ENCODE measurements at regions not wholly inside any gene's neighbourhood (a gene's known extent, or its start where the extent isn't known, plus 50 kb on each side); places are given as distances from the start of the nearest gene placed in this dataset.

DNA sequence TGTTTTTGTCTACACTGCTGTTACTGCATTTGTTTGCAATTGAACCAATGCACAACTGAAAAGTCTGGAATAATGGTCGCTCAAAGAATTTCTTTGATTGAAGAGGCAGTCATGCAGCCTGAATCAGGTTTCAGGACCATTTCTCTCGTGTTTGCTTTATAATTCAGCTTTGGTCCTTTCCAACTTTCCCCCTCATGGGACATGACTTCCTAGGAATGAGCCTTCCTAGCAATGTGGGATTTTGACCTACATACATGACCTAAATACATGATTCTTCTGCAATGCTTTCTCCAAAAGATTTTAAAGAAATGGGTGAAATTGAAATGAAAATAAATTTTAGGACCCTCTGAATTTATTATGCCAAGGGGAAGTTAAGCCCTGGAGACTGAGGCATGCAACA, 197.4 kb downstream of the MREG start:
- TF ChIP-seq CBFB (CRISPR knock-in tag; IDR thresholded peaks at IDR 0.05; ENCODE audit: low read depth) (no peak), SMAD3 (CRISPR knock-in tag; IDR thresholded peaks at IDR 0.05; ENCODE audit: borderline replicate concordance) (no peak)
- 0 out of 2 replicates have a peak, but pooled peaks cover 5% of the 10 kb centered on the region for H3K4me1 Mint-ChIP-seq
- ATAC-seq (no peak), DNase-seq (ENCODE audit: low spot score) (no peak)
- ChIA-PET POLR2A (no interaction called here), CTCF (interaction anchor here (2.6 kb wide), 1 partner anchor 13 kb away, joined by 12 read pairs; no protein-coding TSS in a partner anchor)
- no peak overlapping the region for H3K27ac Mint-ChIP-seq
- H3K27me3 Mint-ChIP-seq (ENCODE audit: low read depth): no peaks in the 10 kb centered on the region; the same call in 1 of the 2 replicates
- H3K36me3 Mint-ChIP-seq: peaks cover 17% of the 10 kb centered on the region
- peaks cover 24% of the 10 kb centered on the region for H3K9me3 Mint-ChIP-seq
- H3K4me3 Mint-ChIP-seq: no peak overlapping the region

DNA sequence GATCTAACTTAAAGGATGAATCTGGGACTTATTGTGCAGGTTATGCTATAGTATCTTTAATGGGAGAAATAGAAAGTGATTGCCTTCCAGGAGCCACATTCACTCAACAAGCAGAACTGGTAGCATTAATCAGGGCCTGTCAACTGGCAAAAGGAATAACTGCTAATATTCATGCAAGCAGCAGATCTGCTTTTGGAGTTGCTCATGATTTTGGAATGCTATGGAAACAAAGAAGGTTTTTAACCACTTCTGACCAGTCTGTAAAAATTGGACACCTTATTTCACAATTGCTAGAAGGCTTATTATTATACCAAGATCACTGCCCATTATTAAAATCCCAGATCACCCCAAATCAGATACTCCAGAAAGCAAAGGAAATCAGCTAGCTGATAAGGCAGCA, 200.4 kb downstream of the MREG start:
- no peak for DNase-seq (ENCODE audit: low spot score)
- TF ChIP-seq NFE2L1 (CRISPR knock-in tag; IDR thresholded peaks at IDR 0.05) (no peak), JAZF1 (CRISPR knock-in tag; IDR thresholded peaks at IDR 0.05) (no peak), ZNF219 (CRISPR knock-in tag; IDR thresholded peaks at IDR 0.05; ENCODE audit: borderline replicate concordance) (no peak), IRF2 (CRISPR knock-in tag; IDR thresholded peaks at IDR 0.05; ENCODE audit: borderline replicate concordance, low read depth) (no peak), NFYB (CRISPR knock-in tag; conservative IDR thresholded peaks at IDR 0.05; ENCODE audit: low read depth) (no peak), JUN (CRISPR knock-in tag; IDR thresholded peaks at IDR 0.05) (no peak), ZNF671 (CRISPR knock-in tag; IDR thresholded peaks at IDR 0.05) (no peak), PRRX2 (CRISPR knock-in tag; IDR thresholded peaks at IDR 0.05) (no peak), TCF7 (CRISPR knock-in tag; IDR thresholded peaks at IDR 0.05; ENCODE audit: low read depth) (no peak), NR3C1 (CRISPR knock-in tag; conservative IDR thresholded peaks at IDR 0.05; ENCODE audit: low read depth) (no peak)
- TF ChIP-seq, protein P1, sequence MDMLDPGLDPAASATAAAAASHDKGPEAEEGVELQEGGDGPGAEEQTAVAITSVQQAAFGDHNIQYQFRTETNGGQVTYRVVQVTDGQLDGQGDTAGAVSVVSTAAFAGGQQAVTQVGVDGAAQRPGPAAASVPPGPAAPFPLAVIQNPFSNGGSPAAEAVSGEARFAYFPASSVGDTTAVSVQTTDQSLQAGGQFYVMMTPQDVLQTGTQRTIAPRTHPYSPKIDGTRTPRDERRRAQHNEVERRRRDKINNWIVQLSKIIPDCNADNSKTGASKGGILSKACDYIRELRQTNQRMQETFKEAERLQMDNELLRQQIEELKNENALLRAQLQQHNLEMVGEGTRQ (CRISPR knock-in tag; IDR thresholded peaks at IDR 0.05): no peak
- TF ChIP-seq, protein P2, sequence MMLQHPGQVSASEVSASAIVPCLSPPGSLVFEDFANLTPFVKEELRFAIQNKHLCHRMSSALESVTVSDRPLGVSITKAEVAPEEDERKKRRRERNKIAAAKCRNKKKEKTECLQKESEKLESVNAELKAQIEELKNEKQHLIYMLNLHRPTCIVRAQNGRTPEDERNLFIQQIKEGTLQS (CRISPR knock-in tag; conservative IDR thresholded peaks at IDR 0.05): no peak
- TF ChIP-seq, protein P3, sequence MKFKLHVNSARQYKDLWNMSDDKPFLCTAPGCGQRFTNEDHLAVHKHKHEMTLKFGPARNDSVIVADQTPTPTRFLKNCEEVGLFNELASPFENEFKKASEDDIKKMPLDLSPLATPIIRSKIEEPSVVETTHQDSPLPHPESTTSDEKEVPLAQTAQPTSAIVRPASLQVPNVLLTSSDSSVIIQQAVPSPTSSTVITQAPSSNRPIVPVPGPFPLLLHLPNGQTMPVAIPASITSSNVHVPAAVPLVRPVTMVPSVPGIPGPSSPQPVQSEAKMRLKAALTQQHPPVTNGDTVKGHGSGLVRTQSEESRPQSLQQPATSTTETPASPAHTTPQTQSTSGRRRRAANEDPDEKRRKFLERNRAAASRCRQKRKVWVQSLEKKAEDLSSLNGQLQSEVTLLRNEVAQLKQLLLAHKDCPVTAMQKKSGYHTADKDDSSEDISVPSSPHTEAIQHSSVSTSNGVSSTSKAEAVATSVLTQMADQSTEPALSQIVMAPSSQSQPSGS (CRISPR knock-in tag; IDR thresholded peaks at IDR 0.05; ENCODE audit: borderline replicate concordance, low read depth): no peak
- TF ChIP-seq, protein P4, sequence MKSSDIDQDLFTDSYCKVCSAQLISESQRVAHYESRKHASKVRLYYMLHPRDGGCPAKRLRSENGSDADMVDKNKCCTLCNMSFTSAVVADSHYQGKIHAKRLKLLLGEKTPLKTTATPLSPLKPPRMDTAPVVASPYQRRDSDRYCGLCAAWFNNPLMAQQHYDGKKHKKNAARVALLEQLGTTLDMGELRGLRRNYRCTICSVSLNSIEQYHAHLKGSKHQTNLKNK (CRISPR knock-in tag; IDR thresholded peaks at IDR 0.05): no peak
- H3K27ac Mint-ChIP-seq: no peak overlapping the region
- H3K9me3 Mint-ChIP-seq: no peaks in the 10 kb centered on the region
- no peak for ATAC-seq
- H3K4me1 Mint-ChIP-seq: peaks cover 18% of the 10 kb centered on the region
- ChIA-PET POLR2A (no interaction called here), CTCF (interaction anchor here (0.7 kb wide), 1 partner anchor 15 kb away, joined by 3 read pairs; no protein-coding TSS in a partner anchor)
- H3K27me3 Mint-ChIP-seq (ENCODE audit: low read depth): no peaks in the 10 kb centered on the region
- H3K4me3 Mint-ChIP-seq: no peak overlapping the region
- H3K36me3 Mint-ChIP-seq: no peaks in the 10 kb centered on the region

DNA sequence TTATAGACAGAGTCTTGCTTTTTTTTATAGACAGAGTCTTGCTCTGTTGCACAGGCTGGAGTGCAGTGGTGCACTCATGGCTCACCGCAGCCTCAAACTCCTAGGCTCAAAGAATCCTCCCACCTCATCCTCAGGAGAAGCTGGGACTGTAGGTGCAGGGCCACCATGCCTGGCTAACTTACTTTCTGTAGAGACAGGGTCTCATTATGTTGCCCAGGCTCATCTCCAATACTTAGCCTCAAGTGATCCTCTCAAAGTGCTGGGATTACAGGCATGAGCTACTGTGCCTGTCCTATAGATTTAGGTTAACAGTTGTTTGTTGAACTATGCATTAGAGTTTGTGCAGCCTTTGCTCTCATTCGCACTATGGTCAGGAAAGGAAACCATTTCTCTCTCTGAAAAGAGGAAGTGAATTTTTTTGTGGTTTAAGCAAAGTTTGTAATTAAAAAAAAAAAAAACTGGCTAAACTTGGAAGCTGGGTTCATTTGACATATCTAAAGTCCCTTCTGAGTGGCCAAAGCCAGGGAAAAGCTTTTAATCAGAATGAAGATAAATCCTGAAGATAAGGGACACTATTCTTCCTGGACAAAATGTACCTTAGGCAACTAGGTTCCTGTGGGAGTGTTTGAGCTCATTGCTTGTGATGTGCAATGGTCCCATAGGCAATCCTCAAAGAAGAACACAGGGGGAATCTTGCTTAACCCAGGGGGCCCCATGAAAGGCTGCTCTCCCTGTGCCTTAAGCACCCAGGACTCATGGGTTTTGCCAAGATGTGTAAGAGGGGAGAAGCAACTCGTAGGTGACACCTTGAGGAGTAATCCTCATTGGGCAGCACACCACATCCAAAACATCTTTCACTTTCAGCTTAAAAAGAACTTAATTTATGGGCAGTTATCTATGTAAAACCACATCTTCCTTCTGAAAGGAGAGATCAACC, 201.7 kb downstream of the MREG start:
- Mint-ChIP-seq H3K27ac (no peak overlapping the region), H3K9me3 (no peaks in the 10 kb centered on the region), H3K36me3 (no peaks in the 10 kb centered on the region), H3K4me1 (peaks cover 19% of the 10 kb centered on the region), H3K4me3 (no peak overlapping the region), H3K27me3 (ENCODE audit: low read depth) (no peaks in the 10 kb centered on the region)
- ChIA-PET CTCF (interaction anchor here (1.8 kb wide), 1 partner anchor 17 kb away, joined by 7 read pairs; no protein-coding TSS in a partner anchor), POLR2A (interaction anchor here (0.5 to 0.7 kb wide), 2 partner anchors 29 to 102 kb away, joined by 3 read pairs; no protein-coding TSS in a partner anchor)
- DNase-seq (ENCODE audit: low spot score): no peak
- no peak for ATAC-seq
- TF ChIP-seq, protein P5, sequence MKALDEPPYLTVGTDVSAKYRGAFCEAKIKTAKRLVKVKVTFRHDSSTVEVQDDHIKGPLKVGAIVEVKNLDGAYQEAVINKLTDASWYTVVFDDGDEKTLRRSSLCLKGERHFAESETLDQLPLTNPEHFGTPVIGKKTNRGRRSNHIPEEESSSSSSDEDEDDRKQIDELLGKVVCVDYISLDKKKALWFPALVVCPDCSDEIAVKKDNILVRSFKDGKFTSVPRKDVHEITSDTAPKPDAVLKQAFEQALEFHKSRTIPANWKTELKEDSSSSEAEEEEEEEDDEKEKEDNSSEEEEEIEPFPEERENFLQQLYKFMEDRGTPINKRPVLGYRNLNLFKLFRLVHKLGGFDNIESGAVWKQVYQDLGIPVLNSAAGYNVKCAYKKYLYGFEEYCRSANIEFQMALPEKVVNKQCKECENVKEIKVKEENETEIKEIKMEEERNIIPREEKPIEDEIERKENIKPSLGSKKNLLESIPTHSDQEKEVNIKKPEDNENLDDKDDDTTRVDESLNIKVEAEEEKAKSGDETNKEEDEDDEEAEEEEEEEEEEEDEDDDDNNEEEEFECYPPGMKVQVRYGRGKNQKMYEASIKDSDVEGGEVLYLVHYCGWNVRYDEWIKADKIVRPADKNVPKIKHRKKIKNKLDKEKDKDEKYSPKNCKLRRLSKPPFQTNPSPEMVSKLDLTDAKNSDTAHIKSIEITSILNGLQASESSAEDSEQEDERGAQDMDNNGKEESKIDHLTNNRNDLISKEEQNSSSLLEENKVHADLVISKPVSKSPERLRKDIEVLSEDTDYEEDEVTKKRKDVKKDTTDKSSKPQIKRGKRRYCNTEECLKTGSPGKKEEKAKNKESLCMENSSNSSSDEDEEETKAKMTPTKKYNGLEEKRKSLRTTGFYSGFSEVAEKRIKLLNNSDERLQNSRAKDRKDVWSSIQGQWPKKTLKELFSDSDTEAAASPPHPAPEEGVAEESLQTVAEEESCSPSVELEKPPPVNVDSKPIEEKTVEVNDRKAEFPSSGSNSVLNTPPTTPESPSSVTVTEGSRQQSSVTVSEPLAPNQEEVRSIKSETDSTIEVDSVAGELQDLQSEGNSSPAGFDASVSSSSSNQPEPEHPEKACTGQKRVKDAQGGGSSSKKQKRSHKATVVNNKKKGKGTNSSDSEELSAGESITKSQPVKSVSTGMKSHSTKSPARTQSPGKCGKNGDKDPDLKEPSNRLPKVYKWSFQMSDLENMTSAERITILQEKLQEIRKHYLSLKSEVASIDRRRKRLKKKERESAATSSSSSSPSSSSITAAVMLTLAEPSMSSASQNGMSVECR (CRISPR knock-in tag; IDR thresholded peaks at IDR 0.05; ENCODE audit: borderline replicate concordance): no peak
- TF ChIP-seq, protein P6, sequence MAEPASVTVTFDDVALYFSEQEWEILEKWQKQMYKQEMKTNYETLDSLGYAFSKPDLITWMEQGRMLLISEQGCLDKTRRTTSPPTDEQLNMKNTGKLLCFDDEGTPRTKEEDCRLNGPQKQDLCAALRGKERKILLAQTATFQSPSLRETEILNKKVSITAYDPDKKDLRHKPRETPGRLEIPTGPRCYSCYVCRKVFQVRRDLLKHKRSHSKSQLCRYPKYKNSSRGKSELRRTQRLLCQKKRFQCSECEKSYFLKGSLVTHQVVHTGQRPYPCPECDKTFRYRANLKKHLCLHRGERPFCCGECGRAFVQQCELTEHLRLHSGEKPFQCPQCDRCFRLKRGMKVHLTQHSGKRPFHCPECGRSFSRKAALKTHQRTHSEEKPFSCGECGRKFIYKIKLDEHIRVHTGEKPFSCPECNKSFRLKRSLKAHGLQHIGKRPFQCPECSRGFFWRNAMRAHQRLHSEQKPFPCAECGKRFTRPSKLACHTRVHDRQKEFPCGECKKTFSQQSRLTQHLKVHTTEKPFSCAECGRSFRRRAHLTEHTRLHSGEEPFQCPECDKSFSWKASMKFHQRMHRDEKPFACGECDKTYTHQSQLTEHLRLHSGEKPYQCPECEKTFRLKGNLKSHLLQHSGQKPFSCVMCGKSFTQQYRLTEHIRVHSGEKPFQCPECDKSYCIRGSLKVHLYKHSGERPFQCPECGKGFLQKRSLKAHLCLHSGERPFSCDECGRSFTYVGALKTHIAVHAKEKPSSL (CRISPR knock-in tag; conservative IDR thresholded peaks at IDR 0.05): no peak
- TF ChIP-seq ZNF671 (CRISPR knock-in tag; IDR thresholded peaks at IDR 0.05) (no peak), ELF4 (CRISPR knock-in tag; IDR thresholded peaks at IDR 0.05; ENCODE audit: low read depth) (no peak), ZNF138 (CRISPR knock-in tag; conservative IDR thresholded peaks at IDR 0.05) (no peak), NFATC4 (CRISPR knock-in tag; IDR thresholded peaks at IDR 0.05) (no peak), JAZF1 (CRISPR knock-in tag; IDR thresholded peaks at IDR 0.05) (no peak)
